HepG2 (cell line): ENCODE measurements at regions not wholly inside any gene's neighbourhood (a gene's known extent, or its start where the extent isn't known, plus 50 kb on each side); places are given as distances from the start of the nearest gene placed in this dataset.
"Not testable (repeated sequence)": the region's sequence is repeated elsewhere in the genome, so short reads cannot be mapped to it uniquely, and the experiment has no call there.

ENCODE experiments used
- ATAC-seq: fragments of 200-7000 bp; cut with Tn5 transposase; 3 replicates; pipeline ENCODE4 v1.9.1; 2020; ENCODE audit warnings: mild to moderate bottlenecking, moderate library complexity
- BruUV-seq: library from RNA; stranded (reverse); fragments of 400-500 nt; replicated peaks from 2 replicates; lab custom pipeline; 2021; lab: Mats Ljungman, UMichigan
- CTCF ChIA-PET: fragments of 300-600 bp; formaldehyde crosslinking; extraction: SDS; loops from one replicate; lab custom pipeline; 2021; ENCODE audit warnings: low total read pairs, inconsistent platforms, low intra/inter-chr PET ratio; lab: Yijun Ruan, JAX
- POLR2A ChIA-PET: fragments of 350-600 bp; sonication (Branson Sonifier 250); formaldehyde crosslinking; loops from one replicate; lab custom pipeline; 2020; ENCODE audit warnings: antibody characterized with exemption, inconsistent platforms; lab: Yijun Ruan, JAX
- DNase-seq: peaks from one replicate; pipeline ENCODE4 v3.0.0-alpha.2; 2015; ENCODE audit warnings: low spot score
- FAIRE-seq: peaks from 3 replicates; lab custom pipeline; 2011; peaks lifted over from hg19 to GRCh38; lab: Jason Lieb, UNC
- H2AFZ ChIP-seq: one replicate; pipeline ENCODE4 v1.6.1; 2011; ENCODE audit warnings: low read length, inconsistent platforms
- H3K27ac ChIP-seq: fragments of 300-600 bp; 3 replicates; pipeline ENCODE4 v1.8.0; 2011; ENCODE audit warnings: mixed run types, mild to moderate bottlenecking, mixed read lengths, low read length, inconsistent platforms; ENCODE audit not compliant: insufficient read depth; ENCODE audit errors: extremely low read length
- H3K27me3 ChIP-seq, 2 experiments: fragments of 200-600 bp in 1 of 2; 2 replicates in 1 of 2; 3 replicates in 1 of 2; pipeline versions ENCODE4 v1.6.0 to v1.8.0; 2011; ENCODE audit warnings: low read length in 2 of 2, mild to moderate bottlenecking in 2 of 2, moderate library complexity in 2 of 2, inconsistent platforms in 1 of 2; ENCODE audit not compliant: insufficient read depth in 2 of 2, control insufficient read depth in 1 of 2
- H3K36me3 ChIP-seq, 2 experiments: fragments of 200-600 bp in 1 of 2; replicated peaks in 1 of 2; 2 replicates in 1 of 2; 3 replicates in 1 of 2; pipeline versions ENCODE4 v1.5.1 to v1.8.0; 2011; ENCODE audit warnings: low read length in 2 of 2, inconsistent platforms in 1 of 2; ENCODE audit not compliant: insufficient read depth in 2 of 2, control insufficient read depth in 1 of 2
- H3K4me1 ChIP-seq: 2 replicates; pipeline ENCODE4 v1.5.1; 2012; ENCODE audit warnings: low read length, inconsistent platforms; ENCODE audit not compliant: insufficient read depth
- H3K4me2 ChIP-seq: 2 replicates; pipeline ENCODE4 v1.6.0; 2011; ENCODE audit warnings: low read depth, low read length, inconsistent platforms
- H3K4me3 ChIP-seq, 3 experiments: fragments of 200-600 bp in 1 of 3; sonication (generic), shearing (Covaris generic) in 1 of 3; replicated peaks in 1 of 3; 2 replicates each; pipeline ENCODE4 v1.5.1; 2011 to 2016; ENCODE audit warnings: low read length in 3 of 3, inconsistent platforms in 2 of 3, low read depth in 2 of 3, mild to moderate bottlenecking in 2 of 3, control low read depth in 1 of 3, mixed read lengths in 1 of 3; ENCODE audit not compliant: insufficient read depth in 1 of 3
- H3K79me2 ChIP-seq: one replicate; pipeline ENCODE4 v1.6.1; 2011; ENCODE audit warnings: low read length, inconsistent platforms; ENCODE audit not compliant: insufficient read depth
- H3K9ac ChIP-seq: 2 replicates; pipeline ENCODE4 v1.6.0; 2011; ENCODE audit warnings: mild to moderate bottlenecking, low read depth, low read length, inconsistent platforms; ENCODE audit not compliant: insufficient read depth
- H3K9me3 ChIP-seq: 2 replicates; pipeline ENCODE4 v1.5.1; 2012; ENCODE audit warnings: mild to moderate bottlenecking, low read length
- H4K20me1 ChIP-seq: 2 replicates; pipeline ENCODE4 v1.6.0; 2011; ENCODE audit warnings: inconsistent platforms, mild to moderate bottlenecking, low read length, moderate library complexity; ENCODE audit not compliant: insufficient read depth
- CBX5 ChIP-seq: sonication (generic); formaldehyde crosslinking; IDR thresholded peaks from 2 replicates; pipeline ENCODE4 v1.4.0; 2020; ENCODE audit warnings: missing genetic modification reagents, borderline replicate concordance
- E2F5 ChIP-seq: sonication (generic); formaldehyde crosslinking; conservative IDR thresholded peaks from 2 replicates; pipeline ENCODE4 v1.4.0; 2020; ENCODE audit warnings: missing genetic modification reagents
- RCOR2 ChIP-seq: IDR thresholded peaks from 2 replicates; pipeline ENCODE4 v1.6.1; 2016; ENCODE audit warnings: missing biosample characterization, missing genetic modification reagents
- SP140L ChIP-seq: sonication (generic); formaldehyde crosslinking; IDR thresholded peaks from 2 replicates; pipeline ENCODE4 v1.4.0; 2020; ENCODE audit warnings: missing genetic modification reagents, borderline replicate concordance
- ZNF234 ChIP-seq: sonication (generic); formaldehyde crosslinking; conservative IDR thresholded peaks from 2 replicates; pipeline ENCODE4 v1.5.1; 2020; ENCODE audit warnings: mild to moderate bottlenecking, missing genetic modification reagents
- ZNF740 ChIP-seq: sonication (generic); formaldehyde crosslinking; IDR thresholded peaks from 2 replicates; pipeline ENCODE4 v1.4.0; 2020; ENCODE audit warnings: missing genetic modification reagents
- WGBS: methylation state at CpG from one replicate; pipeline ENCODE4 v1.1.6; 2017; ENCODE audit warnings: low lambda C conversion rate; 5-methylcytosine and 5-hydroxymethylcytosine counted together
- in situ Hi-C: cut with HindIII; loops from 2 replicates; pipeline ENCODE4 v1.10.0; 2017; ENCODE audit warnings: low pct_unique_long_range_greater_than_20kb; ENCODE audit not compliant: extremely low pct_ligation_motif_present
- intact Hi-C: fragments of 100-400 bp; cut with micrococcal nuclease; formaldehyde crosslinking; loops from one replicate; pipeline ENCODE4 v1.10.0; 2022; ENCODE audit not compliant: unreplicated experiment
- TF ChIP-seq, protein P1 (sequence below), 2 experiments: fragments of 450-650 bp in 1 of 2; sonication (generic) in 1 of 2; formaldehyde crosslinking in 1 of 2; IDR thresholded peaks; 2 replicates each; pipeline versions ENCODE4 v1.6.1 to v1.8.0; 2016 to 2022; ENCODE audit warnings: antibody characterized with exemption in 1 of 2, mild to moderate bottlenecking in 1 of 2, missing genetic modification reagents in 1 of 2
- TF ChIP-seq, protein P2 (sequence below): sonication (generic); formaldehyde crosslinking; IDR thresholded peaks from 2 replicates; pipeline ENCODE4 v1.8.1; 2023; ENCODE audit warnings: mild to moderate bottlenecking, missing genetic modification reagents, borderline replicate concordance

DNA sequence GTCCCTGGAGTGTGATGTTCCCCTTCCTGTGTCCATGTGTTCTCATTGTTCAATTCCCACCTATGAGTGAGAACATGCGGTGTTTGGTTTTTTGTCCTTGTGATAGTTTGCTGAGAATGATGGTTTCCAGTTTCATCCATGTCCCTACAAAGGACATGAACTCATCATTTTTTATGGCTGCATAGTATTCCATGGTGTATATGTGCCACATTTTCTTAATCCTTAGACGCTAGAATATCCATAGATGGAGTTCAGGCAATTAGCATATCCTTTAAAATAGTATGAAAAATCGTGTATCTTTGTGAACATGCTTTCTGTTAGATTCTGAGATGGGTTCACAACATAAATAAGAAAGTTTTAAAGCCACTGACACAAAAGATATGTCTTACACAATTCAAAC is 190.4 kb upstream of the TENT5A start:
- H3K27ac ChIP-seq, in situ Hi-C loops, BruUV-seq, H2AFZ ChIP-seq, H3K36me3 ChIP-seq, DNase-seq, ATAC-seq, CTCF ChIA-PET, FAIRE-seq, intact Hi-C loops, H3K9ac ChIP-seq, POLR2A ChIA-PET, H3K27me3 ChIP-seq, H3K79me2 ChIP-seq, H3K4me3 ChIP-seq, H3K9me3 ChIP-seq, H4K20me1 ChIP-seq, H3K4me2 ChIP-seq: not testable (repeated sequence)
- WGBS: 56% methylated on average over 3 of the region's 3 CpGs
- H3K4me1 ChIP-seq: peaks cover 22% of the 10 kb centered on the region

DNA sequence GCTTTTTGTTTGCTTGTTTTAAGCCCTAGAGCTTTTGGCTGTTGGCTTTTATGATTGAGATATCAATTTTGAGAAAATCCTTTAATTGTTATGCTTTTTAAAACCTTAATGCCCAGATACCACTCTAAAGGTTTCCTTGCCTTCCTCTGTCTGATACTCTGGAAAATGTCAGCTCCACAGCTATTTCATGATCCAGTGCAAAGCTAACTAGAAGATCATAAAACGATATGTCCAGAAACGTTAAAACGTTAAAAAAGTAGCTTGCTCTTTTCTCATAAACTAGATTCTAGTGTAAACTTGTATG is 189.5 kb upstream of the TENT5A start:
- H3K27ac ChIP-seq: no peak overlapping the region
- ChIA-PET POLR2A (no interaction called here), CTCF (no interaction called here)
- H3K4me1 ChIP-seq: peaks cover 30% of the 10 kb centered on the region
- in situ Hi-C loops: no loop called here
- ATAC-seq (no peak), DNase-seq (no peak), FAIRE-seq (no peak)
- no peaks in the 10 kb centered on the region for H4K20me1 ChIP-seq
- H3K9me3 ChIP-seq: no peaks in the 10 kb centered on the region
- intact Hi-C loops: no loop called here
- 95% methylated on average over 3 of the region's 3 CpGs for WGBS
- H3K4me3 ChIP-seq: no peak overlapping the region
- H3K4me2 ChIP-seq: no peak overlapping the region
- no peak overlapping the region for H2AFZ ChIP-seq
- H3K9ac ChIP-seq: no peak overlapping the region
- no TSS peak for BruUV-seq
- H3K36me3 ChIP-seq: no peaks in the 10 kb centered on the region
- H3K27me3 ChIP-seq: no peaks in the 10 kb centered on the region
- no peaks in the 10 kb centered on the region for H3K79me2 ChIP-seq
- TF ChIP-seq RCOR2 (CRISPR knock-in tag) (no peak), ZNF740 (CRISPR knock-in tag) (no peak), ZNF234 (no peak), SP140L (CRISPR knock-in tag) (no peak), E2F5 (CRISPR knock-in tag) (no peak), CBX5 (CRISPR knock-in tag) (no peak)
- TF ChIP-seq, protein P1, sequence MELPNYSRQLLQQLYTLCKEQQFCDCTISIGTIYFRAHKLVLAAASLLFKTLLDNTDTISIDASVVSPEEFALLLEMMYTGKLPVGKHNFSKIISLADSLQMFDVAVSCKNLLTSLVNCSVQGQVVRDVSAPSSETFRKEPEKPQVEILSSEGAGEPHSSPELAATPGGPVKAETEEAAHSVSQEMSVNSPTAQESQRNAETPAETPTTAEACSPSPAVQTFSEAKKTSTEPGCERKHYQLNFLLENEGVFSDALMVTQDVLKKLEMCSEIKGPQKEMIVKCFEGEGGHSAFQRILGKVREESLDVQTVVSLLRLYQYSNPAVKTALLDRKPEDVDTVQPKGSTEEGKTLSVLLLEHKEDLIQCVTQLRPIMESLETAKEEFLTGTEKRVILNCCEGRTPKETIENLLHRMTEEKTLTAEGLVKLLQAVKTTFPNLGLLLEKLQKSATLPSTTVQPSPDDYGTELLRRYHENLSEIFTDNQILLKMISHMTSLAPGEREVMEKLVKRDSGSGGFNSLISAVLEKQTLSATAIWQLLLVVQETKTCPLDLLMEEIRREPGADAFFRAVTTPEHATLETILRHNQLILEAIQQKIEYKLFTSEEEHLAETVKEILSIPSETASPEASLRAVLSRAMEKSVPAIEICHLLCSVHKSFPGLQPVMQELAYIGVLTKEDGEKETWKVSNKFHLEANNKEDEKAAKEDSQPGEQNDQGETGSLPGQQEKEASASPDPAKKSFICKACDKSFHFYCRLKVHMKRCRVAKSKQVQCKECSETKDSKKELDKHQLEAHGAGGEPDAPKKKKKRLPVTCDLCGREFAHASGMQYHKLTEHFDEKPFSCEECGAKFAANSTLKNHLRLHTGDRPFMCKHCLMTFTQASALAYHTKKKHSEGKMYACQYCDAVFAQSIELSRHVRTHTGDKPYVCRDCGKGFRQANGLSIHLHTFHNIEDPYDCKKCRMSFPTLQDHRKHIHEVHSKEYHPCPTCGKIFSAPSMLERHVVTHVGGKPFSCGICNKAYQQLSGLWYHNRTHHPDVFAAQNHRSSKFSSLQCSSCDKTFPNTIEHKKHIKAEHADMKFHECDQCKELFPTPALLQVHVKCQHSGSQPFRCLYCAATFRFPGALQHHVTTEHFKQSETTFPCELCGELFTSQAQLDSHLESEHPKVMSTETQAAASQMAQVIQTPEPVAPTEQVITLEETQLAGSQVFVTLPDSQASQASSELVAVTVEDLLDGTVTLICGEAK (IDR thresholded peaks at IDR 0.05): no peak
- TF ChIP-seq, protein P1 (CRISPR knock-in tag; IDR thresholded peaks at IDR 0.05): no peak
- TF ChIP-seq, protein P2, sequence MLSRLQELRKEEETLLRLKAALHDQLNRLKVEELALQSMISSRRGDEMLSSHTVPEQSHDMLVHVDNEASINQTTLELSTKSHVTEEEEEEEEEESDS (CRISPR knock-in tag): no peak
